ENCODE measurements at regions not wholly inside any gene's neighbourhood (a gene's known extent, or its start where the extent isn't known, plus 50 kb on each side); places are given as distances from the start of the nearest gene placed in this dataset.

DNA sequence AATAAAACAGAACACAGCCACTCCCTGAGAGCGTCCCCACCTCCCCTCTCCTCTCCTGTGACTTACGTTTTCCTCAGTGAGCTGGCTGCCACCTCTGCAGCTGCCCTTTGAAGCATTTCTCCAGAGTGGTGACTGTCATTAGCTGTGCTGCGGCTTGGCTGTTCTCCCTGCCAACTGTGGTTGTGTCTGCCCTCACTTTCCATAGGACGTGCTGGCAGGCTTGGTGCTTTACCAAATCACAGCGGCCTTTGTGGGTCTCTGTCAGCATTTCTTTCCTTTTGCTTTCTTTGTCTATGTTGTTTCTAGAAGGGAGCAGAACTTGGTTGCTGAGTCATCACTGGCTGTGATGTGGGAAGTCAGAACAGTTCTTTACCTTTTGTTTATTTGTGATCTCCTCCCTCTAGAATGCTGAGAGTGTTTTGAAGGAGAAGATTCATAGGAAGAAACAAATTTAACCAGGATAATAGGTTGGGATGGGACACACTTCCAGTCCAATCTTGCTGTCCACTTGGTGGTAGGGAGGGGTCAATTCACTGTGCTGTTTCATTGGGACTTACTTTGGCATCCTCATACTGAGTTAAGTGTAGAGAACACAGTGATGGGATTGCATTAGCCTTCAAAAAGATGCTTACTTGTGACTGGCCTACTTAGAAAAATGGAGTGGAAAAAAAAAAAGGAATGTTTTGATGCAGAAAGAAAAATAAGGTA lies 88.2 kb downstream of the TMX1 start:
- Histone ChIP-seq H3K79me2 (ENCODE audit: insufficient read depth, low read length) (no peaks in the 10 kb centered on the region), H3F3A (ENCODE audit: insufficient read depth) (no peaks in the 10 kb centered on the region), H3K9me2 (replicated peaks; ENCODE audit: insufficient read depth, low read length) (no peaks in the 10 kb centered on the region), H2AFZ (ENCODE audit: low read depth, low read length, severe bottlenecking) (no peak overlapping the region), H3K27ac (ENCODE audit: low read depth, low read length) (no peak overlapping the region), H4K20me1 (ENCODE audit: low read depth, low read length) (no peaks in the 10 kb centered on the region), H3K36me3 (ENCODE audit: low read length) (no peaks in the 10 kb centered on the region), H3K4me3 (ENCODE audit: insufficient read depth, low read length, poor library complexity, severe bottlenecking) (no peak overlapping the region), H3K4me2 (ENCODE audit: low read depth, low read length, poor library complexity, severe bottlenecking) (no peak overlapping the region), H3K27me3 (ENCODE audit: low read length) (no peaks in the 10 kb centered on the region), H3K9me3 (ENCODE audit: insufficient read depth, low read length) (no peaks in the 10 kb centered on the region), H3K9ac (ENCODE audit: low read length) (no peak overlapping the region)
- TF ChIP-seq EZH2phosphoT487 (conservative IDR thresholded peaks at IDR 0.05; ENCODE audit: low read length), result no peak

DNA sequence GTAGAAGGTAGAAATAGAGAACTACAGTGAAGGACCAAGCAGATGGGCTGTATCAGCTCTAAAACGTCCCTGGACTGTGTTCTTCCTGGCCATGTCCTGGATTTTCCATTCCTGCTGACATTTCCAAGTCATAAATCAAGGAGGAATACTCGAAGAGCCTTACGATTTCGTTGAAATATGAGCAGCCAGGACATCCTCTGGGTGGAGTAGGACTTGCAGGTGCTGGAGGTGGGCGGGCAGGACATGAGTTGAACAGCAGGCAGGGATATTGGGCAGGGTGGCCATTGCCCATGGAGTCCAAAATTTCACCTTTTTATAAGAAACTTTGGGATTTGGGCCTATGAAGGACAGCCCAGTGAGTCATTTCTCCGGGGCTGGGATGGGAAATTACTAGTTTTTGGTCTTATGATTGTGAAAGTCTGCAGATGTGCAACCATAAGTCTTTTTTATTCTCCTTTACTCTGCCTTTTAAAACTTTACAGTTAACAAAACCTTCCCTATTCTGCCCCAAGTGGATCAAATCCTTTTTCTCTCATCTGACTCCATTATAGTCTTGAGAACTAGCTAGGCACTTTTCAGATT lies 88.8 kb downstream of the TMX1 start:
- TF ChIP-seq, protein P1, sequence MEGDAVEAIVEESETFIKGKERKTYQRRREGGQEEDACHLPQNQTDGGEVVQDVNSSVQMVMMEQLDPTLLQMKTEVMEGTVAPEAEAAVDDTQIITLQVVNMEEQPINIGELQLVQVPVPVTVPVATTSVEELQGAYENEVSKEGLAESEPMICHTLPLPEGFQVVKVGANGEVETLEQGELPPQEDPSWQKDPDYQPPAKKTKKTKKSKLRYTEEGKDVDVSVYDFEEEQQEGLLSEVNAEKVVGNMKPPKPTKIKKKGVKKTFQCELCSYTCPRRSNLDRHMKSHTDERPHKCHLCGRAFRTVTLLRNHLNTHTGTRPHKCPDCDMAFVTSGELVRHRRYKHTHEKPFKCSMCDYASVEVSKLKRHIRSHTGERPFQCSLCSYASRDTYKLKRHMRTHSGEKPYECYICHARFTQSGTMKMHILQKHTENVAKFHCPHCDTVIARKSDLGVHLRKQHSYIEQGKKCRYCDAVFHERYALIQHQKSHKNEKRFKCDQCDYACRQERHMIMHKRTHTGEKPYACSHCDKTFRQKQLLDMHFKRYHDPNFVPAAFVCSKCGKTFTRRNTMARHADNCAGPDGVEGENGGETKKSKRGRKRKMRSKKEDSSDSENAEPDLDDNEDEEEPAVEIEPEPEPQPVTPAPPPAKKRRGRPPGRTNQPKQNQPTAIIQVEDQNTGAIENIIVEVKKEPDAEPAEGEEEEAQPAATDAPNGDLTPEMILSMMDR (IDR thresholded peaks at IDR 0.05; ENCODE audit: insufficient read depth, low read length, poor library complexity, severe bottlenecking), result no peak
- TF ChIP-seq EZH2phosphoT487 (conservative IDR thresholded peaks at IDR 0.05; ENCODE audit: low read length), result no peak
- no peaks in the 10 kb centered on the region for H4K20me1 ChIP-seq (ENCODE audit: low read depth, low read length)

DNA sequence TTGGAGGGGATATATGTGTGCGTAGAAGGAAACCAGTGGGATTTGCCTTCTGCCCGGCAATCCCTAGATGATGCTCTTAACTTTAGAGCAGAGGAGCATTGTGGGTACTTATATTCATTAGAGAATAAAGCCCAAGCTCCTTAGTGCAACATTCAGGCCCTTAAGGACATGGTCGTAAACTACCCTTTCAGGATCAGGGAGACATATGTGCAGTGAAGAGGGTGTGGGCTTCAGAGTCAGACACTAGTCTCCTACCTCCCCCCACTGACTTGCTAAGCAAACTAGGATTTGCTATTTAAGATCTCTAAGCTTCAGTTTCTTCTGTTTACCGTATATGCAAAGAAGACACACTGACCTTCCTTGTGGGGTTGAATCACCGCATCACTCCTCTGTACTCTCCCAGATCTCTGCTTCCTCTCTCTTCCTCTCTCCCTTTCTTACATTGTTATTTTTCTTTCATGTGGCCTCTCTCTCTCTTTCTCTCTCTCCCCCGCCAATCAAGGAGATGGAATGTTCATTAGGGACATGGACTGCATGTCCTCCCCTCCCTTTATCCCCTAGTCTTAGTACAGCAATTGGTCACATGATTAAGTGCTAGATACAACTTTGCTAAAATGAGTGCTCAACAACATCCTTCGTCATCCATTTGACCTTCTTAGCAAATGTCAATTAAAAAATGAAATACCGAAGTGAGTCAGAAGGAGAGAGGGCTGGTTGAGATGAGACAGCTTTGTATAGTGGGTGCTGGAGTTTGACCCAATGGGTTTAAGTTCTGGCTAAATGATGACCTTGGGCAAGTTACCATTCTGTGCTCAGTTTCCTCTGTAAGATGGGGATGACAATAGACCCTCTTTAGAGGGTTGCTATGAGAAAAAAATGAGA lies 91.7 kb downstream of the TMX1 start:
- Histone ChIP-seq H3K9ac (ENCODE audit: low read length) (no peak overlapping the region), H2AFZ (ENCODE audit: low read depth, low read length, severe bottlenecking) (no peak overlapping the region), H3K27me3 (ENCODE audit: low read length) (no peaks in the 10 kb centered on the region), H3K79me2 (ENCODE audit: insufficient read depth, low read length) (no peaks in the 10 kb centered on the region), H3K36me3 (ENCODE audit: low read length) (no peaks in the 10 kb centered on the region), H3F3A (ENCODE audit: insufficient read depth) (no peaks in the 10 kb centered on the region), H3K9me3 (ENCODE audit: insufficient read depth, low read length) (no peaks in the 10 kb centered on the region), H4K20me1 (ENCODE audit: low read depth, low read length) (no peaks in the 10 kb centered on the region), H3K9me2 (replicated peaks; ENCODE audit: insufficient read depth, low read length) (no peaks in the 10 kb centered on the region), H3K4me3 (ENCODE audit: insufficient read depth, low read length, poor library complexity, severe bottlenecking) (no peak overlapping the region), H3K4me2 (ENCODE audit: low read depth, low read length, poor library complexity, severe bottlenecking) (no peak overlapping the region), H3K27ac (ENCODE audit: low read depth, low read length) (no peak overlapping the region)
- no peak for TF ChIP-seq EZH2phosphoT487 (conservative IDR thresholded peaks at IDR 0.05; ENCODE audit: low read length)
- TF ChIP-seq, protein P1 (IDR thresholded peaks at IDR 0.05; ENCODE audit: insufficient read depth, low read length, poor library complexity, severe bottlenecking), result no peak

More for the DNA sequence above, 88.8 kb downstream of the TMX1 start:
- H3K9me3 ChIP-seq (ENCODE audit: insufficient read depth, low read length), result no peaks in the 10 kb centered on the region
- H3K9me2 ChIP-seq (replicated peaks; ENCODE audit: insufficient read depth, low read length), result no peaks in the 10 kb centered on the region
- no peak overlapping the region for H3K4me2 ChIP-seq (ENCODE audit: low read depth, low read length, poor library complexity, severe bottlenecking)
- H2AFZ ChIP-seq (ENCODE audit: low read depth, low read length, severe bottlenecking), result no peak overlapping the region
- no peaks in the 10 kb centered on the region for H3F3A ChIP-seq (ENCODE audit: insufficient read depth)
- H3K27me3 ChIP-seq (ENCODE audit: low read length), result no peaks in the 10 kb centered on the region
- no peaks in the 10 kb centered on the region for H3K36me3 ChIP-seq (ENCODE audit: low read length)
- H3K4me3 ChIP-seq (ENCODE audit: insufficient read depth, low read length, poor library complexity, severe bottlenecking), result no peak overlapping the region
- H3K27ac ChIP-seq (ENCODE audit: low read depth, low read length), result no peak overlapping the region
- no peaks in the 10 kb centered on the region for H3K79me2 ChIP-seq (ENCODE audit: insufficient read depth, low read length)
- no peak overlapping the region for H3K9ac ChIP-seq (ENCODE audit: low read length)
